GM12878 (cell line): ENCODE measurements at regions not wholly inside any gene's neighbourhood (a gene's known extent, or its start where the extent isn't known, plus 50 kb on each side); places are given as distances from the start of the nearest gene placed in this dataset.

Experiments used
- CREM ChIP-seq: IDR thresholded peaks from 2 replicates; pipeline ENCODE4 v1.6.1; 2014; ENCODE audit warnings: antibody characterized with exemption, low read depth
- CTCF ChIP-seq, 3 experiments: IDR thresholded peaks in 2 of 3; conservative IDR thresholded peaks in 1 of 3; 2 replicates each; pipeline ENCODE4 v1.5.1; 2011; ENCODE audit warnings: low read depth in 3 of 3, low read length in 3 of 3, mild to moderate bottlenecking in 3 of 3, control low read depth in 2 of 3, moderate library complexity in 2 of 3, inconsistent platforms in 1 of 3, mixed read lengths in 1 of 3; ENCODE audit not compliant: control insufficient read depth in 2 of 3, insufficient read depth in 1 of 3; ENCODE audit errors: extremely low read depth in 1 of 3
- EZH2 ChIP-seq: IDR thresholded peaks from 2 replicates; pipeline ENCODE4 v1.6.1; 2012; ENCODE audit warnings: low read depth, mild to moderate bottlenecking, control low read depth, inconsistent platforms, low read length, borderline replicate concordance; ENCODE audit not compliant: control insufficient read depth
- POLR2A ChIP-seq: IDR thresholded peaks from 2 replicates; pipeline ENCODE4 v1.6.1; 2011; ENCODE audit warnings: low read depth, mild to moderate bottlenecking, low read length
- POLR2AphosphoS5 ChIP-seq: IDR thresholded peaks from 2 replicates; pipeline ENCODE4 v1.6.1; 2011; ENCODE audit warnings: mild to moderate bottlenecking, low read length, inconsistent platforms
- ZNF207 ChIP-seq: fragments of 450-650 bp; IDR thresholded peaks from 2 replicates; pipeline ENCODE4 v1.6.1; 2014; ENCODE audit warnings: antibody characterized with exemption, mild to moderate bottlenecking, borderline replicate concordance

DNA sequence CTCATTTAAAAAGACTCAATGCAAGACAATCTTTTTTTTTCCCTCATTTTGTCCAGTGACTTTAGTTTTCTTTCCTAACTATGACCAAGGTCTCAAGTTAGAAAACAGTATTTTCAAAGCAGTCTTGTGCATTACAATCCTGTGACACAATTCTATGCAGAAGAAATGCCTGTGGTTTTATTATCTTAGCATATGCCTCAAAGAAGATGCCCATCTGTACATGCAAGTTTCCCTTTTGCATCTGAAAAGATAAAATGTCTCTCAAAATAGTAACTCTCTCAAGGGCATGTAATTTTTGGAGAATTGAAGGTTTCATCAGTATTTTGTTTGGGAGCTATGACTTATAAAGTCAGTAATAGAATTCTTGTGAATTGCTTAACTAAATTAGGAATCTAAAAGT lies 292.0 kb upstream of the SUCLG2 start:
- no peak for TF ChIP-seq EZH2
- TF ChIP-seq POLR2AphosphoS5: no peak
- no peak for TF ChIP-seq CTCF (IDR thresholded peaks at IDR 0.05 in 2 of 3, conservative IDR thresholded peaks at IDR 0.05 in 1 of 3; ENCODE audit: control insufficient read depth in 2 of 3, extremely low read depth in 1 of 3, insufficient read depth in 1 of 3, low read depth in 3 of 3, low read length in 3 of 3)
- no peak for TF ChIP-seq ZNF207
- TF ChIP-seq POLR2A: no peak
- no peak for TF ChIP-seq CREM
